ENCODE measurements at regions not wholly inside any gene's neighbourhood (a gene's known extent, or its start where the extent isn't known, plus 50 kb on each side); places are given as distances from the start of the nearest gene placed in this dataset.

GRCh38 chr6:48782225-48782624 lies 671.2 kb upstream of the PTCHD4 start:
- Histone ChIP-seq H3K27ac (ENCODE audit: low read depth, low read length) (no peak overlapping the region), H3K9me3 (ENCODE audit: control insufficient read depth in 1 of 2, insufficient read depth in 1 of 2, low read depth in 1 of 2, low read length in 2 of 2) (no peaks in the 10 kb centered on the region), H3K4me2 (ENCODE audit: low read length) (no peak overlapping the region), H3K9ac (ENCODE audit: low read length) (no peak overlapping the region), H3K36me3 (ENCODE audit: control insufficient read depth in 1 of 2, insufficient read depth in 2 of 2, low read length in 2 of 2) (no peaks in the 10 kb centered on the region), H3K9me2 (ENCODE audit: insufficient read depth) (no peaks in the 10 kb centered on the region), H3K4me3 (replicated peaks in 1 of 2; ENCODE audit: low read depth in 1 of 2, low read length in 2 of 2) (no peak overlapping the region), H3K4me1 (ENCODE audit: control insufficient read depth in 1 of 2, insufficient read depth in 2 of 2, low read length in 2 of 2) (no peaks in the 10 kb centered on the region), H2AFZ (ENCODE audit: low read depth, low read length, poor library complexity, severe bottlenecking) (no peak overlapping the region), H3K27me3 (ENCODE audit: insufficient read depth, low read length) (no peaks in the 10 kb centered on the region), H4K20me1 (ENCODE audit: insufficient read depth) (no peaks in the 10 kb centered on the region), H3K79me2 (ENCODE audit: insufficient read depth, low read length) (no peaks in the 10 kb centered on the region)
- intact Hi-C loops (cut with micrococcal nuclease): no loop called here
- BruUV-seq (replicated peaks): no TSS peak
- DNase-seq (ENCODE audit: low read depth, low spot score) (no peak), ATAC-seq (no peak)
- ChIA-PET CTCF (no interaction called here), POLR2A (no interaction called here), RAD21 (ENCODE audit: low non-redundant PET in 1 of 2, low total read pairs in 2 of 2, uncharacterized antibody in 2 of 2, unreplicated experiment in 2 of 2) (no interaction called here)
- TF ChIP-seq ELF1 (IDR thresholded peaks at IDR 0.05; ENCODE audit: borderline replicate concordance, low read depth) (no peak), EZH2phosphoT487 (IDR thresholded peaks at IDR 0.05; ENCODE audit: borderline replicate concordance) (no peak), POLR2A (IDR thresholded peaks at IDR 0.05; ENCODE audit: borderline replicate concordance, extremely low read depth, insufficient read depth, insufficient read length) (no peak), CEBPB (IDR thresholded peaks at IDR 0.05; ENCODE audit: low read depth) (no peak), ATF3 (IDR thresholded peaks at IDR 0.05) (no peak), CBX3 (IDR thresholded peaks at IDR 0.05; ENCODE audit: low read depth) (no peak), ZNF274 (IDR thresholded peaks at IDR 0.05; ENCODE audit: low read depth, low read length) (no peak), ZFX (IDR thresholded peaks at IDR 0.05) (no peak), JUND (IDR thresholded peaks at IDR 0.05) (no peak), REST (IDR thresholded peaks at IDR 0.05; ENCODE audit: low read depth) (no peak), EZH2 (IDR thresholded peaks at IDR 0.05) (no peak), SIN3A (IDR thresholded peaks at IDR 0.05; ENCODE audit: low read depth) (no peak), CTCF (IDR thresholded peaks at IDR 0.05 in 2 of 3, conservative IDR thresholded peaks at IDR 0.05 in 1 of 3; ENCODE audit: borderline replicate concordance in 1 of 3, insufficient read depth in 1 of 3, low read depth in 2 of 3, low read length in 2 of 3) (no peak), EGR1 (IDR thresholded peaks at IDR 0.05; ENCODE audit: low read depth) (no peak), SP1 (IDR thresholded peaks at IDR 0.05; ENCODE audit: low read depth) (no peak), MAX (IDR thresholded peaks at IDR 0.05) (no peak)
